IMR-90 (cell line): ENCODE measurements at regions not wholly inside any gene's neighbourhood (a gene's known extent, or its start where the extent isn't known, plus 50 kb on each side); places are given as distances from the start of the nearest gene placed in this dataset.

Source experiments
- CTCF ChIP-seq: conservative IDR thresholded peaks from 2 replicates; pipeline ENCODE4 v1.5.1; 2012; ENCODE audit warnings: mild to moderate bottlenecking, low read depth, low read length, improper control_type of control experiment
- MAFK ChIP-seq: IDR thresholded peaks from 2 replicates; pipeline ENCODE4 v1.6.1; 2012; ENCODE audit warnings: low read depth, low read length, improper control_type of control experiment
- MAZ ChIP-seq: IDR thresholded peaks from 2 replicates; pipeline ENCODE4 v1.6.1; 2012; ENCODE audit warnings: low read depth, mild to moderate bottlenecking, low read length, improper control_type of control experiment, moderate library complexity, borderline replicate concordance
- POLR2A ChIP-seq: IDR thresholded peaks from 2 replicates; pipeline ENCODE4 v1.6.1; 2012; ENCODE audit warnings: mild to moderate bottlenecking, low read depth, low read length
- SMC3 ChIP-seq: fragments of 150-350 bp; IDR thresholded peaks from 2 replicates; pipeline ENCODE4 v1.6.1; 2016; ENCODE audit warnings: low read depth, mild to moderate bottlenecking, antibody characterized with exemption, low read length, moderate library complexity

- TF ChIP-seq POLR2A (no peak), MAFK (no peak), SMC3 (no peak), CTCF (no peak), MAZ (no peak)
Measured at GRCh38 chr11:71137376-71137775, 115.0 kb downstream of the SHANK2 start.
